ENCODE measurements at regions not wholly inside any gene's neighbourhood (a gene's known extent, or its start where the extent isn't known, plus 50 kb on each side); places are given as distances from the start of the nearest gene placed in this dataset.

DNA sequence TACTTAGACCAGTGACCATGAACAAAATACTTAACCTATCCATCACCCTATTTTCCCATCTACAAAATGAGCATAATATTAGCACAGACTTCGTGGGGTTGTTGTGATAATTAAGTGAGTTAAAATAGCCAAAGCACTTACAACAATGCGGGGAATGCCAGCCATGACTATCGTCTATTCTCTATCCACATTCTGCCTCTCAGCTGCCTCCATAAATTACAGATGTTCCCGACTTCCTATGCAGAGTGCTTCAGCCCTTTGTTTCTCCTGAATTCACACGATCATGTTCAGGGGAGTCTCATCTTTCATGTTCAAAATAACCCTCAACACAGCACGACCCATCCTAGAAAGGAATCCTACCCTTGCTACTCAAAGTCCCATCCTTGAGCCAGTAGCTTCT, 211.6 kb downstream of the EN1 start:
- no peak overlapping the region for H3K4me3 ChIP-seq (ENCODE audit: low read depth, low read length)
- no peak for DNase-seq (ENCODE audit: low read depth)
- TF ChIP-seq, protein P1, sequence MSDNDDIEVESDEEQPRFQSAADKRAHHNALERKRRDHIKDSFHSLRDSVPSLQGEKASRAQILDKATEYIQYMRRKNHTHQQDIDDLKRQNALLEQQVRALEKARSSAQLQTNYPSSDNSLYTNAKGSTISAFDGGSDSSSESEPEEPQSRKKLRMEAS (IDR thresholded peaks at IDR 0.05; ENCODE audit: low read depth, low read length): no peak
- TF ChIP-seq, protein P2, sequence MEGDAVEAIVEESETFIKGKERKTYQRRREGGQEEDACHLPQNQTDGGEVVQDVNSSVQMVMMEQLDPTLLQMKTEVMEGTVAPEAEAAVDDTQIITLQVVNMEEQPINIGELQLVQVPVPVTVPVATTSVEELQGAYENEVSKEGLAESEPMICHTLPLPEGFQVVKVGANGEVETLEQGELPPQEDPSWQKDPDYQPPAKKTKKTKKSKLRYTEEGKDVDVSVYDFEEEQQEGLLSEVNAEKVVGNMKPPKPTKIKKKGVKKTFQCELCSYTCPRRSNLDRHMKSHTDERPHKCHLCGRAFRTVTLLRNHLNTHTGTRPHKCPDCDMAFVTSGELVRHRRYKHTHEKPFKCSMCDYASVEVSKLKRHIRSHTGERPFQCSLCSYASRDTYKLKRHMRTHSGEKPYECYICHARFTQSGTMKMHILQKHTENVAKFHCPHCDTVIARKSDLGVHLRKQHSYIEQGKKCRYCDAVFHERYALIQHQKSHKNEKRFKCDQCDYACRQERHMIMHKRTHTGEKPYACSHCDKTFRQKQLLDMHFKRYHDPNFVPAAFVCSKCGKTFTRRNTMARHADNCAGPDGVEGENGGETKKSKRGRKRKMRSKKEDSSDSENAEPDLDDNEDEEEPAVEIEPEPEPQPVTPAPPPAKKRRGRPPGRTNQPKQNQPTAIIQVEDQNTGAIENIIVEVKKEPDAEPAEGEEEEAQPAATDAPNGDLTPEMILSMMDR (IDR thresholded peaks at IDR 0.05; ENCODE audit: low read depth, low read length): no peak
- TF ChIP-seq MYC (IDR thresholded peaks at IDR 0.05; ENCODE audit: low read depth, low read length): no peak
- TF ChIP-seq POLR2A (IDR thresholded peaks at IDR 0.05; ENCODE audit: extremely low read depth, insufficient read length): no peak

DNA sequence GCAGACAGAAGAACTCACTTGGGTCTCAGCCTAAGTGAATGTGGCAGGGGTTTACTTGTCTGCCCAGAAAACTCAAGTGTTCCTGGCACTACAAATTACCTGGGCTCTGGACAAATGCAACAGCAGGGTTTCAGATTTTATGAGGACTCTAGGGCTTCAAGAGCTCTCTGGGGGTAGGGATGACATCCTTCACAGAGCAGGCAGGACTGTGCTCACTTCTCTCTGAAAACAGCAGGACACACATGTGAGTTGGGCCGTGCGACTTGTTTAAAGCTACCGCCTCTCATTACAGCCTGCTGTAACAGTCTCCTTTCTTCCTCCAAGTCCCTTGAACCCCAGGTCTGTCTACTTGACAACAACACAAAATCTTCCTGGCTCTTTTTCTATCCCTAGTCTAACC, 212.6 kb downstream of the EN1 start:
- TF ChIP-seq POLR2A (IDR thresholded peaks at IDR 0.05; ENCODE audit: extremely low read depth, insufficient read length) (no peak), MYC (IDR thresholded peaks at IDR 0.05; ENCODE audit: low read depth, low read length) (no peak)
- TF ChIP-seq, protein P1 (IDR thresholded peaks at IDR 0.05; ENCODE audit: low read depth, low read length): no peak
- TF ChIP-seq, protein P2 (IDR thresholded peaks at IDR 0.05; ENCODE audit: low read depth, low read length): no peak
- no peak for DNase-seq (ENCODE audit: low read depth)
- no peak overlapping the region for H3K4me3 ChIP-seq (ENCODE audit: low read depth, low read length)

DNA sequence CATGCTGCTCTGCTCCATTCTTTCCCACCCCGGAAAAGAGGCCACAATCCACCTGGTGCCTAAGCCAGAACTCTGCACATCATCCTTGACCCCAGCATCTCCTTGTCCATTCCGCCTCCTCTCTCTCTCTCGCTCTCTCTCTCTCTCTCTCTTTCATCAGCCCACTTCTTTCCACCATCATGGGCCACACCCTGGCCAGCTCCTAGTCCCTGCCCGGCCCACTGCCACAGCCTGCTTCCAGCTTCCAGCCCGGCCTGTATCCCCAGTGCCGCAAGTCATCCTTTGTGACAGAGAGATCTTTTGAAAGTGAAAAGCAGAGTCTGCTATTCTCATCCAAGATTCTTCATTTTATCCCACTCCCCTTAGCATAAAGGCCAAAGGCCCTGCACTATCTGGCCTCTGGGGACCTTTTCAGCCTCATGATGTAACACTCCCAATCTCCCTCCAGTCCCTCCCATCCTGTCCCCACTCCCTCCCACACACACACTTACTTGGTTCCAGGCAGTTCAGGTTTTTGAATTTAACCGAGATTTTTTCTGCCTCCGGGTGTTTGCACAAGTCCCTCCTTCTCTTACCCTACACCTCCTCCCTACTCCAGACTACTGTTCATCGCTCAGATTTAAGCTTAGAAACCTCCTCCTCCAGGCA, 214.0 kb downstream of the EN1 start:
- no peak for DNase-seq (ENCODE audit: low read depth)
- TF ChIP-seq, protein P1 (IDR thresholded peaks at IDR 0.05; ENCODE audit: low read depth, low read length): no peak
- TF ChIP-seq POLR2A (IDR thresholded peaks at IDR 0.05; ENCODE audit: extremely low read depth, insufficient read length) (no peak), MYC (IDR thresholded peaks at IDR 0.05; ENCODE audit: low read depth, low read length) (no peak)
- TF ChIP-seq, protein P2 (IDR thresholded peaks at IDR 0.05; ENCODE audit: low read depth, low read length): no peak

DNA sequence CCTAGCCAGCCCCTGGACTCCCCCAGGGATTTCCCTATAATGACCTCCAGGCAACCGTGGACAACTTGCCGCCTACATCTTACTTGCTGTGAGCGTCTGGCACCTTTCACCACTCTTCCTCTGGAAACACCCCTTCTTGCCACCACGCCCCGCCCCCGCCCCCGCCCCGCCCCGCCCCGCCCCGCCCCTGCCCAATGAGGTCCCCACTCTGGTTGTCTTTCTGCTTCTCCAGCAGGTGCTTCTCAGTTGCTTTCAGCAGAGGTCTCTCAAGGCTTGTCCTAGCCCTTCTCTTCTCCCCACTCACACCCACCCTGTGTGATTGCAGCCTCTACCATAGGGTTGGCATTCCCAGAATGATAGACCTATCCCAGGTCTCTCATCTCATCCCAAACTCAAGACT, 214.5 kb downstream of the EN1 start:
- no peak overlapping the region for H3K4me3 ChIP-seq (ENCODE audit: low read depth, low read length)
- TF ChIP-seq, protein P1 (IDR thresholded peaks at IDR 0.05; ENCODE audit: low read depth, low read length): no peak
- no peak for TF ChIP-seq MYC (IDR thresholded peaks at IDR 0.05; ENCODE audit: low read depth, low read length)
- TF ChIP-seq POLR2A (IDR thresholded peaks at IDR 0.05; ENCODE audit: extremely low read depth, insufficient read length): no peak
- TF ChIP-seq, protein P2 (IDR thresholded peaks at IDR 0.05; ENCODE audit: low read depth, low read length): no peak
- no peak for DNase-seq (ENCODE audit: low read depth)

More for the DNA sequence above, 214.0 kb downstream of the EN1 start:
- no peak overlapping the region for H3K4me3 ChIP-seq (ENCODE audit: low read depth, low read length)

DNA sequence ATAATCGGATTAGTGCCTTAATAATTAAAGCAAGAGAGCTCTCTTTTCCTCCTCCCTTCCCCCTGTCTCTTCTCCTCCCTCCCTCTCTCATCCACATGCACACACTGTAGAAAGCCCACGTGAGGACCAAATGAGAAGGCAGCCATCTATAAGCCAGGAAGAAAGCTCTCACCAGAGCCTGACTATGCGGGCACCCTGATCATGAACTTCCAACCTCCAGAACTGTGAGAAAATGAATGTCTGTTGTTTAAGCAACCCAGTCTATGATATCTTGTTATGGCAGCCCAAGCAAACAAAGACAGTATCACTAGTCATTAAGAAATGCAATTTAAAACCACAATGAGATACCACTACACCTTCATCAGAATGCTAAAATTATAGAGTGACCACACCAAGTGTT, 220.3 kb downstream of the EN1 start:
- H3K4me3 ChIP-seq (ENCODE audit: low read depth, low read length): no peak overlapping the region
- DNase-seq (ENCODE audit: low read depth): no peak

More for the DNA sequence above, 220.3 kb downstream of the EN1 start:
- TF ChIP-seq POLR2A (IDR thresholded peaks at IDR 0.05; ENCODE audit: extremely low read depth, insufficient read length) (no peak), MYC (IDR thresholded peaks at IDR 0.05; ENCODE audit: low read depth, low read length) (no peak)
- TF ChIP-seq, protein P2 (IDR thresholded peaks at IDR 0.05; ENCODE audit: low read depth, low read length): no peak
- TF ChIP-seq, protein P1 (IDR thresholded peaks at IDR 0.05; ENCODE audit: low read depth, low read length): no peak
